Activated CD4-positive, alpha-beta T cell treated with anti-CD3 and anti-CD28 coated beads for 4 hours (primary cell): ENCODE measurements at regions not wholly inside any gene's neighbourhood (a gene's known extent, or its start where the extent isn't known, plus 50 kb on each side); places are given as distances from the start of the nearest gene placed in this dataset.
"Not testable (repeated sequence)": the region's sequence is repeated elsewhere in the genome, so short reads cannot be mapped to it uniquely, and the experiment has no call there.

ENCODE experiments used
- DNase-seq, 2 donors: peaks; one replicate each; pipeline ENCODE4 v3.0.0-alpha.2; 2020

GRCh38 chr4:174400603-174401302 is 117.0 kb downstream of the CEP44 start:
- not testable (repeated sequence) for DNase-seq

GRCh38 chr4:174398728-174399127 is 115.0 kb downstream of the CEP44 start:
- no peak for DNase-seq

GRCh38 chr4:174397366-174398155 is 113.8 kb downstream of the CEP44 start:
- no peak for DNase-seq

- no peak for DNase-seq
Observed at GRCh38 chr4:174396599-174397110, 112.9 kb downstream of the CEP44 start.

GRCh38 chr4:174394915-174395314 is 111.2 kb downstream of the CEP44 start:
- DNase-seq: no peak

GRCh38 chr4:174389439-174389838 is 105.7 kb downstream of the CEP44 start:
- no peak for DNase-seq

GRCh38 chr4:174388461-174389145 is 104.9 kb downstream of the CEP44 start:
- no peak for DNase-seq

- no peak for DNase-seq
Observed at GRCh38 chr4:174387721-174388120, 104.0 kb downstream of the CEP44 start.

GRCh38 chr4:174387143-174387542 is 103.4 kb downstream of the CEP44 start:
- no peak for DNase-seq

GRCh38 chr4:174383783-174384182 is 100.1 kb downstream of the CEP44 start:
- no peak for DNase-seq

- not testable (repeated sequence) for DNase-seq
Observed at GRCh38 chr4:174382938-174383605, 99.4 kb downstream of the CEP44 start.
